HepG2 (cell line): ENCODE measurements at regions not wholly inside any gene's neighbourhood (a gene's known extent, or its start where the extent isn't known, plus 50 kb on each side); places are given as distances from the start of the nearest gene placed in this dataset.

Experiments
- ATAC-seq: fragments of 200-7000 bp; cut with Tn5 transposase; 3 replicates; pipeline ENCODE4 v1.9.1; 2020; ENCODE audit warnings: mild to moderate bottlenecking, moderate library complexity
- BruUV-seq: library from RNA; stranded (reverse); fragments of 400-500 nt; replicated peaks from 2 replicates; lab custom pipeline; 2021; lab: Mats Ljungman, UMichigan
- CTCF ChIA-PET: fragments of 300-600 bp; formaldehyde crosslinking; extraction: SDS; loops from one replicate; lab custom pipeline; 2021; ENCODE audit warnings: low total read pairs, inconsistent platforms, low intra/inter-chr PET ratio; lab: Yijun Ruan, JAX
- POLR2A ChIA-PET: fragments of 350-600 bp; sonication (Branson Sonifier 250); formaldehyde crosslinking; loops from one replicate; lab custom pipeline; 2020; ENCODE audit warnings: antibody characterized with exemption, inconsistent platforms; lab: Yijun Ruan, JAX
- DNase-seq: peaks from one replicate; pipeline ENCODE4 v3.0.0-alpha.2; 2015; ENCODE audit warnings: low spot score
- FAIRE-seq: peaks from 3 replicates; lab custom pipeline; 2011; peaks lifted over from hg19 to GRCh38; lab: Jason Lieb, UNC
- H2AFZ ChIP-seq: one replicate; pipeline ENCODE4 v1.6.1; 2011; ENCODE audit warnings: low read length, inconsistent platforms
- H3K27ac ChIP-seq: fragments of 300-600 bp; 3 replicates; pipeline ENCODE4 v1.8.0; 2011; ENCODE audit warnings: mixed run types, mild to moderate bottlenecking, mixed read lengths, low read length, inconsistent platforms; ENCODE audit not compliant: insufficient read depth; ENCODE audit errors: extremely low read length
- H3K27me3 ChIP-seq, 2 experiments: fragments of 200-600 bp in 1 of 2; 2 replicates in 1 of 2; 3 replicates in 1 of 2; pipeline versions ENCODE4 v1.6.0 to v1.8.0; 2011; ENCODE audit warnings: low read length in 2 of 2, mild to moderate bottlenecking in 2 of 2, moderate library complexity in 2 of 2, inconsistent platforms in 1 of 2; ENCODE audit not compliant: insufficient read depth in 2 of 2, control insufficient read depth in 1 of 2
- H3K36me3 ChIP-seq, 2 experiments: fragments of 200-600 bp in 1 of 2; replicated peaks in 1 of 2; 2 replicates in 1 of 2; 3 replicates in 1 of 2; pipeline versions ENCODE4 v1.5.1 to v1.8.0; 2011; ENCODE audit warnings: low read length in 2 of 2, inconsistent platforms in 1 of 2; ENCODE audit not compliant: insufficient read depth in 2 of 2, control insufficient read depth in 1 of 2
- H3K4me1 ChIP-seq: 2 replicates; pipeline ENCODE4 v1.5.1; 2012; ENCODE audit warnings: low read length, inconsistent platforms; ENCODE audit not compliant: insufficient read depth
- H3K4me2 ChIP-seq: 2 replicates; pipeline ENCODE4 v1.6.0; 2011; ENCODE audit warnings: low read depth, low read length, inconsistent platforms
- H3K4me3 ChIP-seq, 3 experiments: fragments of 200-600 bp in 1 of 3; sonication (generic), shearing (Covaris generic) in 1 of 3; replicated peaks in 1 of 3; 2 replicates each; pipeline ENCODE4 v1.5.1; 2011 to 2016; ENCODE audit warnings: low read length in 3 of 3, inconsistent platforms in 2 of 3, low read depth in 2 of 3, mild to moderate bottlenecking in 2 of 3, control low read depth in 1 of 3, mixed read lengths in 1 of 3; ENCODE audit not compliant: insufficient read depth in 1 of 3
- H3K79me2 ChIP-seq: one replicate; pipeline ENCODE4 v1.6.1; 2011; ENCODE audit warnings: low read length, inconsistent platforms; ENCODE audit not compliant: insufficient read depth
- H3K9ac ChIP-seq: 2 replicates; pipeline ENCODE4 v1.6.0; 2011; ENCODE audit warnings: mild to moderate bottlenecking, low read depth, low read length, inconsistent platforms; ENCODE audit not compliant: insufficient read depth
- H3K9me3 ChIP-seq: 2 replicates; pipeline ENCODE4 v1.5.1; 2012; ENCODE audit warnings: mild to moderate bottlenecking, low read length
- H4K20me1 ChIP-seq: 2 replicates; pipeline ENCODE4 v1.6.0; 2011; ENCODE audit warnings: inconsistent platforms, mild to moderate bottlenecking, low read length, moderate library complexity; ENCODE audit not compliant: insufficient read depth
- BCL6 ChIP-seq: IDR thresholded peaks from 2 replicates; pipeline ENCODE4 v1.6.1; 2016; ENCODE audit warnings: missing genetic modification reagents, missing compliant biosample characterization
- CREB1 ChIP-seq, 2 experiments: fragments of 450-650 bp in 1 of 2; IDR thresholded peaks; 2 replicates each; pipeline ENCODE4 v1.6.1; 2016 to 2017; ENCODE audit warnings: control low read depth in 1 of 2, mild to moderate bottlenecking in 1 of 2, missing compliant biosample characterization in 1 of 2, missing genetic modification characterization in 1 of 2
- GLMP ChIP-seq: sonication (generic); formaldehyde crosslinking; IDR thresholded peaks from 2 replicates; pipeline ENCODE4 v1.9.0; 2021; ENCODE audit warnings: missing genetic modification reagents, mild to moderate bottlenecking, borderline replicate concordance
- HHEX ChIP-seq: IDR thresholded peaks from 2 replicates; pipeline ENCODE4 v1.6.1; 2016; ENCODE audit warnings: control low read depth
- NCOA1 ChIP-seq: sonication (generic); formaldehyde crosslinking; IDR thresholded peaks from 2 replicates; pipeline ENCODE4 v1.9.0; 2021; ENCODE audit warnings: missing genetic modification reagents
- ONECUT2 ChIP-seq: sonication (generic); formaldehyde crosslinking; IDR thresholded peaks from 2 replicates; pipeline ENCODE4 v1.4.0; 2020; ENCODE audit warnings: missing genetic modification reagents
- PAWR ChIP-seq: sonication (generic); formaldehyde crosslinking; IDR thresholded peaks from 2 replicates; pipeline ENCODE4 v1.4.0; 2020; ENCODE audit warnings: missing genetic modification reagents, mild to moderate bottlenecking, borderline replicate concordance
- RNF2 ChIP-seq: fragments of 450-650 bp; conservative IDR thresholded peaks from 2 replicates; pipeline ENCODE4 v1.6.1; 2016; ENCODE audit warnings: low read depth
- SALL1 ChIP-seq: sonication (generic); formaldehyde crosslinking; IDR thresholded peaks from 2 replicates; pipeline ENCODE4 v1.8.0; 2022; ENCODE audit warnings: mild to moderate bottlenecking, missing genetic modification reagents
- SRF ChIP-seq: IDR thresholded peaks from 2 replicates; pipeline ENCODE4 v1.6.1; 2011; ENCODE audit warnings: mild to moderate bottlenecking, low read depth, low read length, moderate library complexity
- TRAFD1 ChIP-seq: sonication (generic); formaldehyde crosslinking; IDR thresholded peaks from 2 replicates; pipeline ENCODE4 v1.5.1; 2020; ENCODE audit warnings: missing genetic modification reagents, mild to moderate bottlenecking, borderline replicate concordance
- ZMYM4 ChIP-seq: sonication (generic); formaldehyde crosslinking; IDR thresholded peaks from 2 replicates; pipeline ENCODE4 v1.8.1; 2023; ENCODE audit warnings: mild to moderate bottlenecking, missing genetic modification reagents
- ZNF234 ChIP-seq: sonication (generic); formaldehyde crosslinking; conservative IDR thresholded peaks from 2 replicates; pipeline ENCODE4 v1.5.1; 2020; ENCODE audit warnings: mild to moderate bottlenecking, missing genetic modification reagents
- ZNF354B ChIP-seq: sonication (generic); formaldehyde crosslinking; IDR thresholded peaks from 2 replicates; pipeline ENCODE4 v1.8.0; 2022; ENCODE audit warnings: mild to moderate bottlenecking, missing genetic modification reagents
- ZNF460 ChIP-seq: sonication (generic); formaldehyde crosslinking; IDR thresholded peaks from 2 replicates; pipeline ENCODE4 v1.5.1; 2020; ENCODE audit warnings: missing genetic modification reagents, mild to moderate bottlenecking, borderline replicate concordance
- ZNF614 ChIP-seq: IDR thresholded peaks from 2 replicates; pipeline ENCODE4 v1.6.1; 2018; ENCODE audit warnings: missing biosample characterization, missing genetic modification reagents, inconsistent platforms, borderline replicate concordance
- ZNF776 ChIP-seq: sonication (generic); formaldehyde crosslinking; IDR thresholded peaks from 2 replicates; pipeline ENCODE4 v1.4.0; 2020; ENCODE audit warnings: mild to moderate bottlenecking, missing genetic modification reagents
- ZSCAN12 ChIP-seq: sonication (generic); formaldehyde crosslinking; IDR thresholded peaks from 2 replicates; pipeline ENCODE4 v1.9.0; 2021; ENCODE audit warnings: mild to moderate bottlenecking, missing genetic modification reagents
- ZSCAN21 ChIP-seq: sonication (generic); formaldehyde crosslinking; IDR thresholded peaks from 2 replicates; pipeline ENCODE4 v1.8.0; 2022; ENCODE audit warnings: mild to moderate bottlenecking, missing genetic modification reagents, moderate library complexity, borderline replicate concordance
- WGBS: methylation state at CpG from one replicate; pipeline ENCODE4 v1.1.6; 2017; ENCODE audit warnings: low lambda C conversion rate; 5-methylcytosine and 5-hydroxymethylcytosine counted together
- in situ Hi-C: cut with HindIII; loops from 2 replicates; pipeline ENCODE4 v1.10.0; 2017; ENCODE audit warnings: low pct_unique_long_range_greater_than_20kb; ENCODE audit not compliant: extremely low pct_ligation_motif_present
- intact Hi-C: fragments of 100-400 bp; cut with micrococcal nuclease; formaldehyde crosslinking; loops from one replicate; pipeline ENCODE4 v1.10.0; 2022; ENCODE audit not compliant: unreplicated experiment

- TF ChIP-seq GLMP (no peak), NCOA1 (CRISPR knock-in tag) (no peak), TRAFD1 (CRISPR knock-in tag) (no peak), PAWR (CRISPR knock-in tag) (no peak), CREB1 (IDR thresholded peaks at IDR 0.05) (no peak), CREB1 (CRISPR knock-in tag; IDR thresholded peaks at IDR 0.05) (no peak), ONECUT2 (no peak), HHEX (CRISPR knock-in tag) (no peak), ZSCAN12 (CRISPR knock-in tag) (no peak), ZNF776 (CRISPR knock-in tag) (no peak), ZNF234 (CRISPR knock-in tag) (no peak), BCL6 (CRISPR knock-in tag) (no peak), ZSCAN21 (CRISPR knock-in tag) (no peak), ZNF460 (no peak), ZNF354B (CRISPR knock-in tag) (no peak), SALL1 (CRISPR knock-in tag) (no peak), RNF2 (no peak), ZNF614 (no peak), ZMYM4 (CRISPR knock-in tag) (no peak), SRF (no peak)
- TF ChIP-seq, all 625 proteins: peak for 0
- Histone ChIP-seq H3K4me2 (no peak overlapping the region), H3K36me3 (no peaks in the 10 kb centered on the region), H4K20me1 (no peaks in the 10 kb centered on the region), H3K9me3 (peaks cover 20% of the 10 kb centered on the region), H3K9ac (no peak overlapping the region), H3K4me3 (no peak overlapping the region), H3K27me3 (no peaks in the 10 kb centered on the region), H3K27ac (no peak overlapping the region), H2AFZ (no peak overlapping the region), H3K4me1 (no peaks in the 10 kb centered on the region), H3K79me2 (no peaks in the 10 kb centered on the region)
- 4% methylated on average over 3 of the region's 3 CpGs for WGBS
- intact Hi-C loops (no loop called here), in situ Hi-C loops (no loop called here)
- POLR2A ChIA-PET, result no interaction called here
- BruUV-seq, result no TSS peak
- DNase-seq, result no peak
- no peak for FAIRE-seq
- no peak for ATAC-seq
- CTCF ChIA-PET, result no interaction called here
Observed at GRCh38 chr11:127350476-127350875, 349.9 kb upstream of the KIRREL3 start.
